Upper lobe of left lung (tissue), 6 donors: ENCODE measurements at regions not wholly inside any gene's neighbourhood (a gene's known extent, or its start where the extent isn't known, plus 50 kb on each side); places are given as distances from the start of the nearest gene placed in this dataset.
"Not testable (repeated sequence)": the region's sequence is repeated elsewhere in the genome, so short reads cannot be mapped to it uniquely, and the experiment has no call there.

Experiments used
- ATAC-seq, 2 donors: fragments of 200-7000 bp; cut with Tn5 transposase; one replicate each; pipeline ENCODE4 v1.9.1; 2022; ENCODE audit warnings: mild to moderate bottlenecking in 2 of 2, moderate library complexity in 2 of 2; ENCODE audit not compliant: low FRiP score in 2 of 2
- DNase-seq, 2 donors: peaks; one replicate each; pipeline ENCODE4 v3.0.0-alpha.2; 2019 to 2020
- H3K27ac ChIP-seq, 4 donors: fragments of 200-600 bp; sonication (generic); one replicate each; pipeline ENCODE4 v1.5.1; 2016 to 2019
- H3K27me3 ChIP-seq, 4 donors: fragments of 200-600 bp; sonication (generic); one replicate each; pipeline ENCODE4 v1.5.1; 2017 to 2019
- H3K36me3 ChIP-seq, 4 donors: fragments of 200-600 bp; sonication (generic); one replicate each; pipeline ENCODE4 v1.5.1; 2016 to 2019
- H3K4me1 ChIP-seq, 4 donors: fragments of 200-600 bp; sonication (generic); one replicate each; pipeline ENCODE4 v1.5.1; 2018 to 2019
- H3K4me3 ChIP-seq, 4 donors: fragments of 200-600 bp; sonication (generic); one replicate each; pipeline ENCODE4 v1.5.1; 2017 to 2019; ENCODE audit warnings: mild to moderate bottlenecking in 2 of 4, moderate library complexity in 1 of 4
- H3K9me3 ChIP-seq, 4 donors: fragments of 200-600 bp; sonication (generic); one replicate each; pipeline ENCODE4 v1.5.1; 2018 to 2019
- CTCF ChIP-seq, 6 experiments: fragments of 450-650 bp in 4 of 6; fragments of 200-600 bp in 2 of 6; sonication (generic) in 2 of 6; IDR thresholded peaks; one replicate each; pipeline ENCODE4 v1.5.1; 2016 to 2019; ENCODE audit warnings: antibody characterized with exemption in 6 of 6
- EP300 ChIP-seq, 4 donors: sonication (generic); formaldehyde crosslinking; IDR thresholded peaks; one replicate each; pipeline ENCODE4 v1.5.1; 2017; ENCODE audit warnings: antibody characterized with exemption in 4 of 4, control low read depth in 2 of 4
- POLR2A ChIP-seq, 4 donors: fragments of 450-650 bp; IDR thresholded peaks; one replicate each; pipeline ENCODE4 v1.5.1; 2016 to 2017; ENCODE audit warnings: antibody characterized with exemption in 4 of 4, mild to moderate bottlenecking in 2 of 4
- POLR2AphosphoS5 ChIP-seq, 2 donors: sonication (generic); formaldehyde crosslinking; IDR thresholded peaks; one replicate each; pipeline ENCODE4 v1.5.1; 2017; ENCODE audit warnings: antibody characterized with exemption in 2 of 2
- WGBS, 2 donors: methylation state at CpG; one replicate each; pipeline ENCODE4 v1.1.5; 2017 to 2018; 5-methylcytosine and 5-hydroxymethylcytosine counted together
- donor health status: DM: no; HTN: no; CAD: no; lungs with moderate emphysema.
- donor health status: DM: no; HTN: yes; CAD: no; lungs with severe emphysema.

DNA sequence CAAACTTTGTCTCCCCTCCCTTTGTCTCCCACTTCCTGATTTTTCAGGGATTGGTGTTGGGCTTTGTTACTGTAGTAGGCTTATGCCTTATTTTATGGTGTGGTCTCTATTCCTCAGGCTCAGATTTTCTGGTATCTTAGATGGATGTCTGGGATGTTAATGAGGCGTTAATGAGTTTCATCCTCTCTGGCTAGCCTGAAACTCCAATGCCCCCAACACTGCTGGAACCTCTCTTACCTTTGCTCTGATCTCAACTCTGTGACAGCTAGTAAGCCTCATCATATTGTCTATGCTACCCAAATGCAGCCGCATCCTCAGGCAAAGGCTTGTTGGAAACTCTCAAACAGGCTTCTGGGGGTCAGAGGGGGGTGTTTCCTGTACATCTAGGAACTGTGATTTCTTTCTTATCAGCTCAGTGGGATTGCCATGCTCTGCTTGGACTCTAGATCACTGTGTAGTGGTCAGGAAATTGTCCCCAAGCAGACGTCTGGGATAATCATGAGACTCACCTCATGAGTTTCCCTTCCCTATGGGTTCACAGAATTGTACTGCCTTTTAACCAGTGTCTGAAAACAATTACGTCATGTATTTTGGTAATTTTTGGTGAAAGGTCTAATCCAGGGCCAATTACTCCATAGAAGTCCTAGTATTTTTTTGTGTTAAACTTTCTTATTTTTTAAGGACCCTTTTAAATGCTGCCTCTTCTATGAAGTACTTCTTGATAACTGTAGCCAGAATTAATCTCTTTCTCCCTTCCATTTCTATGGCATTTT is 88.8 kb upstream of the TRPC7 start:
- TF ChIP-seq POLR2AphosphoS5 (IDR thresholded peaks at IDR 0.05) (no peak), EP300 (IDR thresholded peaks at IDR 0.05) (no peak), CTCF (IDR thresholded peaks at IDR 0.05) (no peak), POLR2A (IDR thresholded peaks at IDR 0.05) (no peak)
- ATAC-seq (no peak), DNase-seq (no peak)
- Histone ChIP-seq H3K27ac (no peak overlapping the region), H3K4me3 (no peak overlapping the region), H3K9me3 (no peaks in the 10 kb centered on the region), H3K4me1 (no peaks in the 10 kb centered on the region), H3K36me3 (no peaks in the 10 kb centered on the region), H3K27me3 (no peaks in the 10 kb centered on the region)
- WGBS, 2 donors: 63 to 74% methylated on average over 4 of the region's 4 CpGs

DNA sequence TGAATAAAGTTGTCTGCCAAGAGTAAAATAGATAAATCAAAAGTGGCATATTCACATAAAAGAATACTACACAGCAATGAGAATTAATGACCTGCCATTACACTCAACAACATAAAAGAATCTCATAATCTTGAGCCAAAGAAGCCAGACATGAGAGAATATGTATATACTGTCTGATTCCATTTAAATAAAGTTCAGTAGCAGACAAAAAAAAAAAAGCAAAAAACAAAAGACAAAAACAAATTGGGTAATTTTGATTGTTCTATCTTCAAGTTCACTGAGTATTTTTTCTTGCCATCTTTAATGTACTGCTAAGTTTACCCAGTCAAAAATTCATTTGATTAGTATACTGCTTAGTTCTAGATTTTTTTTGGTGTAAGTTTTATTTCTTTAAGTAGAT is 87.9 kb upstream of the TRPC7 start:
- no peak overlapping the region for H3K4me3 ChIP-seq
- DNase-seq (no peak), ATAC-seq (no peak)
- H3K27me3 ChIP-seq: no peaks in the 10 kb centered on the region
- TF ChIP-seq POLR2A (IDR thresholded peaks at IDR 0.05) (no peak), EP300 (IDR thresholded peaks at IDR 0.05) (no peak), POLR2AphosphoS5 (IDR thresholded peaks at IDR 0.05) (no peak), CTCF (IDR thresholded peaks at IDR 0.05) (no peak)
- H3K36me3 ChIP-seq: no peaks in the 10 kb centered on the region
- H3K27ac ChIP-seq: no peak overlapping the region
- no peaks in the 10 kb centered on the region for H3K4me1 ChIP-seq
- no peaks in the 10 kb centered on the region for H3K9me3 ChIP-seq

DNA sequence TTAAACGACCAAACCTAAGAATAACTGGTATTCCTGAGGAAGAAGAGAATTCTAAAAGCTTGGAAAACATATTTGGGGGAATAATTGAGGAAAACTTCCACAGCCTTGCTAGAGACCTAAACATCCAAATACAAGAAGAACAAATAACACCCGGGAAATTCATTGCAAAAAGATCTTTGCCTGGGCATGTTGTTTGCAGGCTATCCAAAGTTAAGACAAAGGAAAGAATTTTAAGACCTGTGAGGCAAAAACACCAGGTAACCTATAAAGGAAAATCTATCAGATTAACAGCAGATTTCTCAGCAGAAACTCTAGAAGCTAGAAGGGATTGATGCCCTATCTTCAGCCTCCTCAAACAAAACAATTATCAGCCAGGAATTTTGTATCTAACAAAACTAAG is 82.2 kb upstream of the TRPC7 start:
- not testable (repeated sequence) for H3K27ac ChIP-seq, ATAC-seq, H3K4me1 ChIP-seq, DNase-seq, H3K36me3 ChIP-seq, H3K27me3 ChIP-seq, H3K9me3 ChIP-seq, H3K4me3 ChIP-seq
- WGBS, 2 donors: 54 to 69% methylated on average over 2 of the region's 2 CpGs

- Histone ChIP-seq H3K27me3 (no peaks in the 10 kb centered on the region), H3K9me3 (no peaks in the 10 kb centered on the region), H3K36me3 (no peaks in the 10 kb centered on the region), H3K4me1 (no peaks in the 10 kb centered on the region), H3K4me3 (no peak overlapping the region), H3K27ac (no peak overlapping the region)
- WGBS, 2 donors: 78 to 89% methylated on average over 4 to 6 of the region's 6 CpGs
- ATAC-seq (no peak), DNase-seq (no peak)
- TF ChIP-seq EP300 (IDR thresholded peaks at IDR 0.05): no peak
- no peak for TF ChIP-seq POLR2AphosphoS5 (IDR thresholded peaks at IDR 0.05)
- TF ChIP-seq CTCF (IDR thresholded peaks at IDR 0.05): no peak
- no peak for TF ChIP-seq POLR2A (IDR thresholded peaks at IDR 0.05)
These were observed 81.2 kb upstream of the TRPC7 start for GRCh38 chr5:136446565-136446964.

DNA sequence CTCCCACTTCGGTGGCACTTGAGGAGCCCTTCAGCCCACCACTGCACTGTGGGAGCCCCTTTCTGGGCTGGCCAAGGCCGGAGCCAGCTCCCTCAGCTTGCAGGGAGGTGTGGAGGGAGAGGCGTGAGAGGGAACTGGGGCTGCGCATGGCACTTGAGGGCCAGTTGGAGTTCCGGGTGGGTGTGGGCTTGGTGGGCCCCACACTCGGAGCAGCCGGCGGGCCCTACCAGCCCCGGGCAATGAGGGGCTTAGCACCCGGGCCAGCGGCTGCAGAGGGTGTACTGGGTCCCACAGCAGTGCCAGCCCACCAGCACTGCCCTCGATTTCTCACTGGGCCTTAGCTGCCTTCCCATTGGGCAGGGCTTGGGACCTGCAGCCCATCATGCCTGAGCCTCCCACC is 78.8 kb upstream of the TRPC7 start:
- H3K36me3 ChIP-seq, H3K27me3 ChIP-seq, ATAC-seq, H3K4me1 ChIP-seq, H3K27ac ChIP-seq, H3K4me3 ChIP-seq, H3K9me3 ChIP-seq, DNase-seq: not testable (repeated sequence)
- WGBS, 2 donors: 92 to 93% methylated on average over 2 to 12 of the region's 12 CpGs

- no peaks in the 10 kb centered on the region for H3K27me3 ChIP-seq
- no peaks in the 10 kb centered on the region for H3K36me3 ChIP-seq
- H3K27ac ChIP-seq: no peak overlapping the region
- no peak overlapping the region for H3K4me3 ChIP-seq
- no peak for TF ChIP-seq POLR2AphosphoS5 (IDR thresholded peaks at IDR 0.05)
- no peak for TF ChIP-seq CTCF (IDR thresholded peaks at IDR 0.05)
- TF ChIP-seq POLR2A (IDR thresholded peaks at IDR 0.05): no peak
- no peak for TF ChIP-seq EP300 (IDR thresholded peaks at IDR 0.05)
- no peaks in the 10 kb centered on the region for H3K9me3 ChIP-seq
- no peak for DNase-seq
- no peaks in the 10 kb centered on the region for H3K4me1 ChIP-seq
- ATAC-seq: no peak
These were observed 74.0 kb upstream of the TRPC7 start for GRCh38 chr5:136439367-136439766.
